Fibroblast of skin of left biceps (primary cell): ENCODE measurements at regions not wholly inside any gene's neighbourhood (a gene's known extent, or its start where the extent isn't known, plus 50 kb on each side); places are given as distances from the start of the nearest gene placed in this dataset.
"Not testable (repeated sequence)": the region's sequence is repeated elsewhere in the genome, so short reads cannot be mapped to it uniquely, and the experiment has no call there.

Experiments used
- DNase-seq, 2 experiments: peaks; one replicate each; pipeline ENCODE4 v3.0.0-alpha.2; 2013; ENCODE audit warnings: low read depth in 2 of 2

DNA sequence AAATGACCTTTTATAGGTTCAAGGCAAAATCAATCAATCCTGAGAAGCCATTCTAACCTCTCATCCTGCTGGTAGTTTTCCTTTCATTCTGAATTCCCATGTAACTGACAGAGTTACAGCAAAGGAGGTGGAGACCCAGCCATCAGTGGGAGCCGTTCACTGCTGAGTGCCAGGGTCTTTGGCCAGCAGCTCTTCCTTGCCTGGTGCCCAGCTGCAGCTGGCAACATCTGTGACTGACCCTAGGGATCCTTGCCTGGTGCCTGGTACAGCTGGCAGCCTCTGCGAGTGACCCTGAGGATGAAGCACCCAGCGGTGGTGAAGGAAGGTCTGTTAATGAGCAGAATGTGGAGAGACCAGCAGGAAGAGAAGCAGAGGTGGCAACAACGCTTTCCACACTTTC lies 314.6 kb downstream of the THBS2 start:
- DNase-seq, result no peak

DNA sequence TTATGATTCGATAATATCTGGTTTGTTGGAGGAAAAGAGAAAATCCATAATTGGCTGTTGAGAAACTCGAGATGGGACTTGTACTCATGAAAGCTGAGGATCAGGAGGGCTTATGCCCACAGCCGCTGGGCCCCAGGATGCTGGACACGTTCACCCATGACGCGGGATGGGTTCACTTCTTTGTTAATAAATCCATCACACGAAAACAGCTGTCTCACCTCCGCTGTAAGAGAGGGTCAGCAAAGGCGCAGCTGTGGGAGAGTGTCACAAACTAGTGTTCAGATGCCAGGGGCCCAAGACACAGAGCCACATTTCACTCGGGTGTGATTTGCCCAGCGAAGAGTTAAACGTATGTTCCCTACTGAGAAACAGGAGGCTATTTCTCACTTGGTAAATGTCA lies 315.1 kb downstream of the THBS2 start:
- DNase-seq, result no peak

DNA sequence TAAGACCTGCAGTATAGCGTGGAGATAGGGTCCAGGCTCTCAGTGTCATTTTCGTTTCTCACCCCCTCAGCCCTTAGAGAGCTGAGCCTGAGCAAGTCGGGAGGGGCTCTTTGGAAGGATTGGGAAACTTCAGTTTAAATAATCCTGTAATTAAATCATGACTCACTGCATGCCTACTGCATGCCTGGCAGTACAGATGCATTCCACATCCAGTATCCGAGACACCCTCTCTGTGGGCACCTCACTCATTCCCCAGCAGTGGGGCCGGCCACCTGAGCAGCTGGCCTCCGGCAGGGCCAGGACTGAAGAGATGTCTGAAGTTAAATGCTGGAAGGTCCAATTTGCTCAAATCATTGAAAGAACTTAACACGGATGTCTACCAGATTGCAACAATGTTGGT lies 316.6 kb downstream of the THBS2 start:
- no peak for DNase-seq

DNA sequence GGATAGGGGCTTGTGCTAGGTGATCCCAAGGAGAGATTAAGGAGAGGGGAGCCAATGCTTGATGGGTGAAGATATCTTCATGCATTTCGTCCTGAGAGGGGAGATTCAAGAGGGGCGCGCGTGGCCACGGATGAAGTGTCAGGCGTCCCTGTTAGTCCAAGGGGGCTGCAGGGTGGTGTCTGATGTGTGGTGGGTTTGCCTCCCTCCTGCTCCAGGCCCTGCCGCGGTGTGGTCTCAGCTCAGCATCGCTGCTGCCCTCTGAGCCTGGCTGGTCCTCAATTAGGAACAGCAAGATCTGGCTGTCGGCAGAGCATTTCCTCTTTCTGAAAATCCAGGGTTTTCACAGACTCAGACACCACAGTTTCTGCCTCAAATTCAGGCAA lies 318.0 kb downstream of the THBS2 start:
- DNase-seq, result no peak

DNA sequence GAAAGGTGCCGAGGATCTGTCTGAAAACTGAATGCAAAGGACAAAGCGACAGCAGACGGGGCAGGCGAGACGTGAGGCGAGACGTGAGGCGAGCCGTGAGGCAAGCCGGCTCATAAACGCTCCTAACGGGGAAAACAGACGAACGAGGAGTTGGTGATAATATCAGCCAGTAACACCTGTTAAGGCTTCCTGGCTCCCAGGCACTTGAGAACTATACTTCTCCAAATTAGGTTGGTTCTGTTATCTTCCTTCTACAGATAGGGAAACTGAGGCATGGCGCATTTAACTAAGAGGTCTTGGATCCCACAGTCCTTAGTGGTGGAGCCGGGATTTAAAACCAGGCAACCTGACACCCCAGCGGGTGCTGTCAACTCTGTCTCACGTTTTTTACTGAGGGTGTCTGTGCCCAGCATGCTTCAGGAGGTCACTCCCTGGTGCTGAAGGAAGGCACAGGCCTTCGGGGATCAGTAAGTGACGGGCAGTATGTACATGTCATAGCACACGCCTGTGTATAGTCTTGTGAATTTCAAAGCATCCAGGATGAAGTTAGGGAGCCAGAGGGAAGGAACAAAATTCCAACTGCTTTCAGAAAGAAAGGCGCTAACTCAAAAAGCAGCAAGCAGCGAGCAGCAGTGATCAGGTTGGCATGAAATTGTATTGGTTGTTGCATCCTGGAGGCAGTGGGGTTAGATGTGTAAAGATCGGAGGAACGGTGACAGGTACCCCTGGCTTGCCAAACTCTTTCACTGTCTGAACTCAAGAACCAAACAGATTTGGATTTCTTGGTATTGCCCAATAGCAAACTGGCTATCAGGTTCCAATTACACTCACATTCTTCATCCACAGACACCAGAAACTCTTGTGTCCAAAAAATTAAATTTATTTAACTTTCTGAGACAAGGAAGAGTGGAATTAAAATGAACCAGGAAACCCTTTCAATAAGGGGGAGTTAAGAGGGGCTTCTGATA lies 318.7 kb downstream of the THBS2 start:
- DNase-seq, result no peak

DNA sequence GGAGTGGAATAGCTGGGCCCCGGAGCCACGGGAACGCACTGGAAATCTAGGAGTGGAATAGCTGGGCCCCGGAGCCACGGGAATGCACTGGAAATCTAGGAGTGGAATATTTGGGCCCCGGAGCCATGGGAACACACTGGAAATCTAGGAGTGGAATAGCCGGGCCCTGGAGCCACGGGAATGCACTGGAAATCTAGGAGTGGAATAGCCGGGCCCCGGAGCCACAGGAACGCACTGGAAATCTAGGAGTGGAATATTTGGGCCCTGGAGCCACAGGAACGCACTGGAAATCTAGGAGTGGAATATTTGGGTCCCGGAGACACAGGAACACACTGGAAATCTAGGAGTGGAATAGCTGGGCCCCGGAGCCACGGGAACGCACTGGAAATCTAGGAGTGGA lies 321.5 kb downstream of the THBS2 start:
- DNase-seq, result not testable (repeated sequence)

DNA sequence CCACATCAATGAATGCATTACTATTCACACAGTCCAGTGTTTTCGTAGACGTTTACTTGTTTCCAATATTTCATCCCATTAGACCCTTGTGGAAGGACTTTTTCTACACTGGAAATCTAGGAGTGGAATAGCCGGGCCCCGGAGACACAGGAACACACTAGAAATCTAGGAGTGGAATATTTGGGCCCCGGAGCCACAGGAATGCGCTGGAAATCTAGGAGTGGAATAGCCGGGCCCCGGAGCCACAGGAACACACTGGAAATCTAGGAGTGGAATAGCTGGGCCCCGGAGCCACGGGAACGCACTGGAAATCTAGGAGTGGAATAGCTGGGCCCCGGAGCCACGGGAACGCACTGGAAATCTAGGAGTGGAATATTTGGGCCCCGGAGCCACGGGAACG lies 322.6 kb downstream of the THBS2 start:
- not testable (repeated sequence) for DNase-seq

DNA sequence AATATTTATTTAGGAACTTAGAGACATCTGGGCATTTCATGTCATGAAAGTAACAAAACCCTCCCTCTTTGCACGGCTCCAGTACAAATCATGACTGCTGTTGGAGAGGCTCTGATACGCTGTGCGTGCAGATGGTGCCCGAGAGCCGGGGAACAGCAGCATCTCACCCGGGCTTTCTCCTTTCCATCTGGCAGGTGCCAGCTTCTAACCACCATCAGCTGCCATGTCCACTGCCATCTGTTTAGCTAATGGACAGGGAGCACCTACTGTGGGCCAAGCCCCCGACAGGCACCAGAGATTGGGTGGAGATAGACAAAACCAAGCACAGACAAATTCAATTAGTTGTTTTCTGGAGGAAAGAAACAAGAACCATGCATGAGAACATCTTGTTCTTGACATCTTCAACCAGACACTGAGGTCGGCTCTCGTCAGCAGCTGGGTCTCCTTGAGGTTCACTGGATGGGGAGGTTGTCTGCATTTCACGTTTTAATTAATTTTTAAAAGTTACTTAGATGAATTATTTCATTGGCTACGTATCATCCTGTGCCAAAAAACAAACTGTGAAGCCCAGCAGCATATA lies 323.7 kb downstream of the THBS2 start:
- DNase-seq, result no peak

DNA sequence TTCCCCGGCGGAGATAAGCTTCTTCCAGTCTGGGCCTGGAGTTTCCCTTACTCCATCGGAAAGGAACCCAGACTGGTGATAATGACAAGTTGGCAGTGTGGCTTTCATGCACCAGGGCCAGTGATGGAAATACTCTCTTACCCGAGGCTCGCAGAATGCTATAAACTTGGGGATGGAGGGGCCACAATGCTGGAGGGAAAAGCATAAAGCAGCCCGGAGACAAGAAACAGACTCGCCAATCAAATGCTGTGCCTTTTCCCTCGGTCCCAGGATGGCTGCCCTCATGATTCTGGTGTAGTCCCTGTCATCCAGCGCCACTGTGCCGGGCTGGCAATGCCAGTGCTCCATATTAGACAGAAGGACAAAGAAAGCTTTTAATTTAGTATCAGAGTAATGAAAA lies 325.6 kb downstream of the THBS2 start:
- DNase-seq, result no peak

DNA sequence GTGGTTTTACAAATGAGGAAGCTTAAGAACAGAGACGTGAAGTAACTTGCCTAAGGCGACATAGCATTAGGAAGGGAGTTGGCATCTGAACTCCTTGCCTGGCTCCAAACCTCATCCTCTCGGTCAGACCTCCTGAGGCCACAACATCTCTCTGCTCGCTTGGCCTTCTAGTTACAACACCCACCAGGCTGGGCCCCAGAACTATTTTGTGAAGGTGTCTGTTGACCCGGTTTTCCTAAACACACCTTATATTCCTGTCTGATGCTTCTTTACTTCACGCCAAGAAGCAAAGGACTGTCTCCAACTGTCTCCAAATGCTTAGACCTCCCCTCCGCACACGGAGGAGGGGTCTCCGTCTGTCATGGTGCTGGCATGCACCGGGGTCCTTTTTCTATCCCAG lies 326.6 kb downstream of the THBS2 start:
- DNase-seq, result no peak

DNA sequence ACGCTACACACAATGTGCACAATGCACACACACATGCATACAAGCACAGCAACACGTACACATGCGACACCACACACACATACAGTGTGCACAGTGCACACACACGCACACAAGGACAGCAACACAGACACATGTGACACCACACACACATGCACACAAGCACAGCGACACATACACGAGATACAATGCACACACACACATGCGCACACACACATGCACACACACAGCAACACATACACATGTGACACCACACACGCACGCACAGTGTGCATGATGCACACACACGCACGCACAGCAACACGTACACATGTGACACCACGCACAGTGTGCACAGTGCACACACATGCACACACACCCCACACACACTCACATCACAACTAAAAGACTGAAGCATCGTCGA lies 327.3 kb downstream of the THBS2 start:
- DNase-seq, result no peak

DNA sequence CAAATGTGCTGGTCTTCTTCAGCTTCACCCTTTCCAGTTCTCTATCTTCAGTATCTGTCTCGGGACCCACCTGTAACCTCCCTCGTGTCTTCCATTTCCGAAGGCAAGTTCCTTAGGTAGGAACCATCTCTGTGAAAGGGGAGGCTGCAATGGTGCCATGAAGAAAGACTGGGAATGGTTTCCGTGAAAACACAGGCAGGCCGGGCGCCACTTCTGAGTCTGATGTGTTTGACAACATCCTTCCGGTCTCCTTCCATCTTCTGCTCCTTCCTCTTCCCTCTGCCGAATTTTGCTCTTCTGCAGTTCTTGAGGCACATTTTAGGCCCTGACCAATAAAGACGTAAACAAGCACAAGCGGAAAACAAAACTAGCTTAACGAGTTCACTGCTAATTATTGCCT lies 328.0 kb downstream of the THBS2 start:
- no peak for DNase-seq

DNA sequence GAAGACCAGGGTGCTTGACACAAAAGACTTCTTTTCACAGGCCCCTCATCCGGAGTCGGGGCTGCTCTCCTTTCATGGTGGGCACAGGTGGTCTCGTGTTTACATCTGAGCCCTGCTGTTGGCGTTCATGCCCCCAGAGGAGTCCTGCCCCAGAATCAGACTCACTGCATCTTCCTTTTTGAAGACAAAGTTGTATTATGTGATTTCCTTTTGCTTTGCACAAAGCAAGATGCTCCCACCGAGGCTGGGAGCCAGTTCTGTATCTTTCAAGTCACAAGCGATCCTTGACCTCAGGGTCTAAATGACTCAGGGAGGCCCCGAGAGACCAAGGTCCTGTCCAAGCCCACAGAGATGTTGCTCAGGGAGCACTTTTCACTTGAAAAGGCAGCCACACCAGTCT lies 330.5 kb downstream of the THBS2 start:
- DNase-seq, result no peak

DNA sequence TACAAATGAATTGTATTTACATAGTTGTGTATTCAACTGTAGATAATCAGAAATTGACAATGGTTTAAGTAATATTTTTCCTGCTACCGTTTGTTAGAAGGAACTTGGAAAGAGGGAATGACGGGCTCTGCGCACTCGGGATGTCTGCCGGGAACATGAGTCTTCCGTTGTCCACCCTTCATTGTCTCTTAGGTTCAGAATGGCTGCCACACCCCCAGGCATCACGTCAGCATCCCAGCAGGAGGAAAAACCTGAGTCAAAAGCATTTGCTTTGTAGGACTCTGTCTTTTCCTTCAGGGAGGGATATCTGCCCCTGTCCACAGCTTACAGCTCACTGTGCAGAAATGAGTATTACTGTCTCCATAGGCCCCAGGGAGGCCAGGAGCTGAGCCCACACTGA lies 331.2 kb downstream of the THBS2 start:
- no peak for DNase-seq

DNA sequence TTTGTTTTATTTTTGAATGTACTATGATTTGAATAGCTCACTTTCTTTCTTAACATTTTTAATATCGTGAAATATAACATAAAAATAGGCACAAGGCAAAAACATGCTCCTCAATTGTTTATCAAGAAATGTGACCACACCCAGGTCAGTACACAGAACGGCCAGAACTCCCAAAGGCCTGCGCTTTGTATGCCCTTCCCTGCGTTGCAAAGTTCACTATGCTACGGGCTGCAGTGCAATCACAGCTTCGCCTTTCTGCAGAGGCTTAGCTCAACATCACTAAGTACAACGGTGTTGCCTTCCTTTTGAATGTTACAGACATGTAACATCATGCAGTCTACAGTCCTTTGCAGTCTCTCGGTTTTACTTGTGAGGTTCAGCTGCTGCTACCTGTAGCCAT lies 333.4 kb downstream of the THBS2 start:
- no peak for DNase-seq

DNA sequence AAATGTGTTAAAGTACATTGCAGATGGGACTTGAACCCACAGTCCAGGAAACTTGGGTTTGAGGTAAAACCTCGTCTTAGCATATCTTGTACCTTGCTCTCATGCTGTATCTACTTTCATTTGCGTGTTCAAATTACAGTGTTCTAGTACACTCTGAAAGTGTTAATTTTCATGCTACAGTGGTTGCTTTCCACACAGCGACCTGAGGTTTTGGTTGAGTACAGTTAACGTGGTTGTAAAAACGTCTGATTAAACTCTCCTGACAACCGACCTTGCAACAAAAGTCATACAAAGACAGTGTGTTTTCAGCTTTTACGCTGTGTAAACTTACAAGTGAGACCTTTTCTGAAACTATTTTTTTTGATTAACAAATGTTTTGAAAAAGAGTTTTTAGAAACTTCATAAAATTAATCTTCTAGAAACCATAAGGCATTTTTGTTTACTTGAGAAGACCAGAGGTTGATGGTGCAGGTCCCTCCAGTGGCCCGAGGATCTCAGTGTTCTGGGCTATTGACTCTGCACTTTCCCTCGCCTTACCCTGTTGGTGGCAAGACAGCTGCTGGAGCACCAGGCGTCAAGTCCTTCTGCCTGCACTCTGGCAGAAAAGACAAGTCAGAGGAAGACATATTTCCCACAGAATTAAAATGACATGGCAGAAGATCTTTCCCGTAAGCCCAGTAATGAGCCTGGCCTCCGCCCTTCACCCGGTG lies 334.0 kb downstream of the THBS2 start:
- DNase-seq, result no peak

DNA sequence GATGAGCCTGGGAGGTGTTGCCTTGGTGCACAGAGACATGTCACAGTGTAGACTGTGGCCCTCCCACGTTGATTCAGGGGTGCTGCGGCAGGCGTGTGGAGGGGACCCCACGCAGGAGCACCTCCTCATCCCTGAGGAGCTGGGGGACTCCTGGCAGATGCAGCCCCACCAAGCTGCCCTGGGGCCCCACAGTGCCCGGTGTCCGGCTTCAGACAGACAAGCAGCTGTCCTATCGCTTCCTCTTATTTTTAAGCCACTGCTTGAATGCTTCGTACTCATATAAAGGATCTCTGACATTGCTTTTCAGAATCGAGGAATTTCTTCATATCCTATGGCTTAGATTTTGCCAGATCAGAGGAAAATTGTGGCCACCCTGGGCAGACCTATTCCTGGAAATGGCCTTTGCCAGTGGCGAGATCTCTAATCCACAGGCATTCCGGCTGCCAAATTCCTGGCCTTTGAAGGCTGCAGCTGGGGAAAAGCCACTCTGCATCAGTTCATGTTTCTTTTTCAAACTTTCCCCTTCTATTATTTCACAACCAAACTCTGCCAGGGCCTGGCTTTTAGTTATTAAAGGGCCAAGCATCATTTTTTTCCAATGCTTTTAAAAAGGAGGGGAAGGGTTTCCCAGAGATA lies 337.0 kb downstream of the THBS2 start:
- DNase-seq, result no peak

DNA sequence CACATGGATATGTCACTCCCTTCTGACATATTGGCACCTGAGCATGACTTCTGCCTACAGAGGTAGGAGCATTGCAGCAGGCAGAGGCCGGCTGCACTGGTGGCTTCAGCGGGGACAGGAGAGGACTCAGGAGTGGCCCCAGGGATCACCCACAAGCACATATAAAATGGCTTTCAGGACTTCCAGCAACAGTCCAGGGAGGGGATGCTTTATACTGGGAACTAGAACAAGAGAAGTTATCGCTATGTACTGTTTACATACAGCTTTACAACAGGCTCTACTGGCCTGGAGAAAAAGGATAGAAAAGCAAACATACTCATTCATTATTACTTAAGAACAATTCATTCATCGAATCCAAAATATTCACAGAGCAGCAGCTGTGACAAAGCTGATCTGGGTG lies 337.8 kb downstream of the THBS2 start:
- DNase-seq, result no peak

DNA sequence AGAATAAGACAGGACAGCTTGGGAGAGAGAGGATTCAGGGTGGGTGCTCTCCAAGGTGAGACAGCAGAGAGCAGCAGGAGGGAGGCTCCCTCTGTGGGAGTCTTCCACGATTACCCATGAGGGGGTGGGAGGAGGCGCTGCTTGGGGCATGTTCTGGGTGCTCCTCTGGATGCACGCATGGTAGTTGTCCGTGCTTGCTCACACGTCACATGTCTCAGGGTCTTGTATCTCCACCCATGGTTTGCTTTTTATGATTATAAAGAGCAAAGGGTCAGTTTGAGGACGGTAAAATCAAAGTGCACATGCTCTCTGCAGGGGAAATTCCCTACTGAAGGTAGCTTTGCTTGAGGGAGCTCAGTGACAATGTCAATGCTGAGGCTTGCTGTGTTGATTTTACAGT lies 338.4 kb downstream of the THBS2 start:
- no peak for DNase-seq

DNA sequence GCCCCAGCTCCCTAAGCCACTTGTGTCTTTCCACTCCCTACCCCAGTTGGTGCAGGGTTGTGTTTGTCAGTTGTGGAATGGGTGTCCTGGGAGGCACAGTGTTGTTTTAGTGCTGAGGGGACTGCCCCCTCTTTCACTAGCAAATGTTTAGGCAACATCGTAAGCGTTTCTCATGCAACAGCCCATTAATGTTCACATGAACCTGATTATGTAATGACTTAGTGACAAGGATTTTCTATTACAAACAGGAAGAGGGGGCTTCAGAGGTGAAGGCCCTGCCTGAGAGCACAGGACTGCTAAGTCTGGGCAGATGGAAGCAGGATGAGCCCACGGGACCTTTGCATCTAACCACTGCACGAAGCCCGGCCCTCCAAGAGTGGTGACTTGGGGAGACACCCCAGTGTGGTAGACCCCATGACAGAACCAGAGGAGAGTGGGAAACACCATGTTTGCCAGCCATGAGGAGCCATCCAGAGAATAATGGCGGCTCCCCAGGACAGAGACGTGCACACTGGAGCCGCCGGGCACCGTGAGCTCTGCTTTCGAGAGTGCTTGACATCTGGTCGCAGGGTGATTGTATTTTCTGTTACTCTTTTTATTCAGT lies 339.7 kb downstream of the THBS2 start:
- no peak for DNase-seq

DNA sequence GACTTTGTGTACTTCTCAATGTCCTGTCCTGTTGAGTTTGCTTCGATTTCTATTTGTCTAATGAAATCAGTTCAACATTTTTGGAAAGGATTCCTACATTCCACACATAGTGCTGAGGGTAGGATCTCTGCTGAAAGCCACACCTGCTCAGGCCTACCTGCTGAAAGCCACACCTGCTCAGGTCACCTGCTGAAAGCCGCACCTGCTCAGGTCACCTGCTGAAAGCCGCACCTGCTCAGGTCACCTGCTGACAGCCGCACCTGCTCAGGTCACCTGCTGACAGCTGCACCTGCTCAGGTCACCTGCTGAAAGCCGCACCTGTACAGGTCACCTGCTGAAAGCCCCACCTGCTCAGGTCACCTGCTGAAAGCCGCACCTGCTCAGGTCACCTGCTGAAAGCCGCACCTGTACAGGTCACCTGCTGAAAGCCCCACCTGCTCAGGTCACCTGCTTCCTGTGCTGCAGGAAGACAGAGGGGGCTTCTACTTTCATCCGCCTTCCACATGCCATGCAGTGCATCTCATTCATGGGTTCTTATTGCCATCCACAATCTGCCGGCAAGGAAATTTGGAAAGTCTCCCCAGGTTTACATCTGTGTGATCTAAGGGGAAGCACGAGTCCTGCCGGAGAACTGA lies 340.3 kb downstream of the THBS2 start:
- not testable (repeated sequence) for DNase-seq
